Stimulated activated CD4-positive, alpha-beta T cell treated with anti-CD3 and anti-CD28 coated beads, Interleukin-4, amount 100 ng/mL, for 24 hours (primary cell): ENCODE measurements at regions not wholly inside any gene's neighbourhood (a gene's known extent, or its start where the extent isn't known, plus 50 kb on each side); places are given as distances from the start of the nearest gene placed in this dataset.

Experiments
- DNase-seq: peaks from one replicate; pipeline ENCODE4 v3.0.0-alpha.2; 2020

- no peak for DNase-seq
Observed at GRCh38 chr2:19131871-19132270, 226.6 kb downstream of the OSR1 start.

GRCh38 chr2:19128148-19128547 is 230.3 kb downstream of the OSR1 start:
- DNase-seq, result no peak

GRCh38 chr2:19127616-19128015 is 230.8 kb downstream of the OSR1 start:
- DNase-seq, result no peak

GRCh38 chr2:19125901-19126680 is 232.3 kb downstream of the OSR1 start:
- no peak for DNase-seq

- DNase-seq, result no peak
Observed at GRCh38 chr2:19124135-19124534, 234.3 kb downstream of the OSR1 start.

- DNase-seq, result no peak
Observed at GRCh38 chr2:19123556-19123955, 234.9 kb downstream of the OSR1 start.

- DNase-seq, result no peak
Observed at GRCh38 chr2:19122220-19122619, 236.2 kb downstream of the OSR1 start.

- no peak for DNase-seq
Observed at GRCh38 chr2:19120941-19121750, 237.3 kb downstream of the OSR1 start.

- DNase-seq, result no peak
Observed at GRCh38 chr2:19120181-19120580, 238.2 kb downstream of the OSR1 start.

- no peak for DNase-seq
Observed at GRCh38 chr2:19119326-19120001, 239.0 kb downstream of the OSR1 start.

GRCh38 chr2:19116918-19117317 is 241.5 kb downstream of the OSR1 start:
- DNase-seq, result no peak

GRCh38 chr2:19114754-19115231 is 243.6 kb downstream of the OSR1 start:
- DNase-seq, result no peak

GRCh38 chr2:19114126-19114525 is 244.3 kb downstream of the OSR1 start:
- DNase-seq, result no peak

- no peak for DNase-seq
Observed at GRCh38 chr2:19111354-19111753, 247.1 kb downstream of the OSR1 start.

- DNase-seq, result no peak
Observed at GRCh38 chr2:19109518-19109917, 248.9 kb downstream of the OSR1 start.

GRCh38 chr2:19106376-19106775 is 252.0 kb downstream of the OSR1 start:
- no peak for DNase-seq

- DNase-seq, result no peak
Observed at GRCh38 chr2:19104503-19104902, 253.9 kb downstream of the OSR1 start.

- no peak for DNase-seq
Observed at GRCh38 chr2:19102696-19103423, 255.6 kb downstream of the OSR1 start.

- no peak for DNase-seq
Observed at GRCh38 chr2:19101968-19102367, 256.5 kb downstream of the OSR1 start.

- DNase-seq, result no peak
Observed at GRCh38 chr2:19100570-19100969, 257.9 kb downstream of the OSR1 start.

GRCh38 chr2:19099181-19099580 is 259.2 kb downstream of the OSR1 start:
- no peak for DNase-seq

- no peak for DNase-seq
Observed at GRCh38 chr2:19098467-19099160, 259.8 kb downstream of the OSR1 start.
